K562 (cell line): ENCODE measurements at regions not wholly inside any gene's neighbourhood (a gene's known extent, or its start where the extent isn't known, plus 50 kb on each side); places are given as distances from the start of the nearest gene placed in this dataset.

Experiments used
- ATAC-seq: fragments of 200-7000 bp; cut with Tn5 transposase; 3 replicates; pipeline ENCODE4 v1.9.1; 2020; ENCODE audit warnings: moderate library complexity
- BruUV-seq: library from RNA; stranded (reverse); fragments of 400-500 nt; replicated peaks from 2 replicates; lab custom pipeline; 2021; lab: Mats Ljungman, UMichigan
- CTCF ChIA-PET: fragments of 300-600 bp; formaldehyde crosslinking; extraction: SDS; loops from one replicate; lab custom pipeline; 2021; ENCODE audit warnings: low intra/inter-chr PET ratio; lab: Yijun Ruan, JAX
- POLR2A ChIA-PET: fragments of 300-600, 350-650 bp; sonication (Branson Sonifier 250); formaldehyde crosslinking; extraction: SDS; loops from one replicate; lab custom pipeline; 2021; ENCODE audit warnings: antibody characterized with exemption, inconsistent platforms; lab: Yijun Ruan, JAX
- DNase-seq, 4 experiments: peaks; one replicate each; pipeline versions ENCODE4 v3.0.0 to v3.0.0-alpha.2; 2011 to 2018; ENCODE audit warnings: low spot score in 3 of 4, mixed read lengths in 3 of 4; ENCODE audit errors: extremely low read depth in 1 of 4
- FAIRE-seq: peaks from 2 replicates; lab custom pipeline; 2011; peaks lifted over from hg19 to GRCh38; lab: Jason Lieb, UNC
- H2AFZ ChIP-seq: 2 replicates; pipeline ENCODE4 v1.6.0; 2011; ENCODE audit warnings: low read depth, low read length, control low read depth, inconsistent platforms
- H3K27ac ChIP-seq: fragments of 200-600 bp; 3 replicates; pipeline ENCODE4 v1.8.0; 2011; ENCODE audit warnings: low read depth, mild to moderate bottlenecking, control low read depth, inconsistent platforms, low read length, moderate library complexity, mixed read lengths; ENCODE audit errors: extremely low read depth
- H3K27me3 ChIP-seq, 2 experiments: fragments of 300-600 bp in 1 of 2; 2 replicates in 1 of 2; 3 replicates in 1 of 2; pipeline versions ENCODE4 v1.6.0 to v1.8.0; 2011; ENCODE audit warnings: inconsistent platforms in 2 of 2, low read length in 2 of 2, mild to moderate bottlenecking in 1 of 2, mixed read lengths in 1 of 2, moderate library complexity in 1 of 2; ENCODE audit not compliant: control insufficient read depth in 2 of 2, insufficient read depth in 2 of 2
- H3K36me3 ChIP-seq: fragments of 300-600 bp; 3 replicates; pipeline ENCODE4 v1.8.0; 2011; ENCODE audit warnings: mild to moderate bottlenecking, low read length, inconsistent platforms; ENCODE audit not compliant: control insufficient read depth, insufficient read depth
- H3K4me1 ChIP-seq, 2 experiments: fragments of 200-600 bp in 1 of 2; replicated peaks in 1 of 2; 2 replicates in 1 of 2; 3 replicates in 1 of 2; pipeline versions ENCODE4 v1.5.1 to v1.8.0; 2011; ENCODE audit warnings: inconsistent platforms in 2 of 2, low read length in 2 of 2, mild to moderate bottlenecking in 1 of 2, mixed read lengths in 1 of 2, moderate library complexity in 1 of 2; ENCODE audit not compliant: control insufficient read depth in 2 of 2, insufficient read depth in 2 of 2
- H3K4me2 ChIP-seq: 2 replicates; pipeline ENCODE4 v1.6.1; 2011; ENCODE audit warnings: low read length, control low read depth, inconsistent platforms, mixed read lengths; ENCODE audit not compliant: insufficient read depth
- H3K4me3 ChIP-seq: fragments of 200-600 bp; sonication (generic), shearing (Covaris generic); 2 replicates; pipeline ENCODE4 v1.5.1; 2016; ENCODE audit warnings: control low read depth, inconsistent platforms
- H3K79me2 ChIP-seq: fragments of 200-600 bp; 3 replicates; pipeline ENCODE4 v1.8.0; 2011; ENCODE audit warnings: low read length, inconsistent platforms; ENCODE audit not compliant: control insufficient read depth, insufficient read depth
- H3K9ac ChIP-seq, 2 experiments: 2 replicates each; pipeline versions ENCODE4 v1.6.0 to v1.6.1; 2011; ENCODE audit warnings: low read depth in 2 of 2, low read length in 2 of 2, control low read depth in 1 of 2, inconsistent platforms in 1 of 2, mild to moderate bottlenecking in 1 of 2, mixed read lengths in 1 of 2; ENCODE audit not compliant: insufficient read depth in 1 of 2
- H3K9me1 ChIP-seq: one replicate; pipeline ENCODE4 v1.6.0; 2011; ENCODE audit warnings: inconsistent platforms, mild to moderate bottlenecking, low read length, moderate library complexity; ENCODE audit not compliant: control insufficient read depth, insufficient read depth
- H3K9me3 ChIP-seq: replicated peaks from 2 replicates; pipeline ENCODE4 v1.5.1; 2011; ENCODE audit warnings: low read depth, low read length, inconsistent platforms; ENCODE audit not compliant: control insufficient read depth, insufficient read depth
- H4K20me1 ChIP-seq: replicated peaks from 2 replicates; pipeline ENCODE4 v1.6.1; 2011; ENCODE audit warnings: low read length, inconsistent platforms, mixed read lengths; ENCODE audit not compliant: control insufficient read depth, insufficient read depth
- CTBP1 ChIP-seq: fragments of 450-650 bp; IDR thresholded peaks from 2 replicates; pipeline ENCODE4 v1.6.1; 2016; ENCODE audit warnings: borderline replicate concordance
- FOXM1 ChIP-seq, 2 experiments: fragments of 450-650 bp in 1 of 2; sonication (generic) in 1 of 2; formaldehyde crosslinking in 1 of 2; IDR thresholded peaks; 2 replicates each; pipeline versions ENCODE4 v1.6.1 to v1.9.0; 2017 to 2022; ENCODE audit warnings: low read depth in 2 of 2, mild to moderate bottlenecking in 2 of 2, missing genetic modification reagents in 1 of 2, moderate library complexity in 1 of 2
- HEY1 ChIP-seq: fragments of 250-450 bp; sonication (Bioruptor Pico); IDR thresholded peaks from 2 replicates; pipeline ENCODE4 v1.5.0; 2020; ENCODE audit warnings: mild to moderate bottlenecking, moderate library complexity, borderline replicate concordance
- MAZ ChIP-seq, 2 experiments: fragments of 450-650 bp in 1 of 2; sonication (generic) in 1 of 2; formaldehyde crosslinking; IDR thresholded peaks in 1 of 2; conservative IDR thresholded peaks in 1 of 2; 2 replicates each; pipeline versions ENCODE4 v1.4.0 to v1.5.0; 2020; ENCODE audit warnings: mild to moderate bottlenecking in 1 of 2, missing genetic modification reagents in 1 of 2
- PRDM10 ChIP-seq: fragments of 450-650 bp; IDR thresholded peaks from 2 replicates; pipeline ENCODE4 v1.6.1; 2018; ENCODE audit not compliant: partially characterized antibody
- PYGO2 ChIP-seq: fragments of 450-650 bp; IDR thresholded peaks from 2 replicates; pipeline ENCODE4 v1.6.1; 2016; ENCODE audit warnings: mild to moderate bottlenecking, missing genetic modification characterization, moderate library complexity, missing compliant biosample characterization
- RBFOX2 ChIP-seq: fragments of 200-400 bp; formaldehyde crosslinking; IDR thresholded peaks from 2 replicates; pipeline ENCODE4 v1.6.1; 2017; ENCODE audit warnings: low read depth, mild to moderate bottlenecking, low read length, moderate library complexity
- RBM39 ChIP-seq: fragments of 200-400 bp; formaldehyde crosslinking; optimal IDR thresholded peaks from 2 replicates; pipeline ENCODE3; 2018; ENCODE audit warnings: low read depth, low read length
- SAFB ChIP-seq: fragments of 200-400 bp; formaldehyde crosslinking; IDR thresholded peaks from 2 replicates; pipeline ENCODE4 v1.6.1; 2017; ENCODE audit warnings: low read depth, low read length, borderline replicate concordance
- SRSF9 ChIP-seq: fragments of 200-400 bp; formaldehyde crosslinking; IDR thresholded peaks from 2 replicates; pipeline ENCODE4 v1.6.1; 2017; ENCODE audit warnings: low read depth, low read length, borderline replicate concordance
- ZFP1 ChIP-seq: fragments of 450-650 bp; formaldehyde crosslinking; IDR thresholded peaks from 2 replicates; pipeline ENCODE4 v1.4.0; 2020; ENCODE audit warnings: mild to moderate bottlenecking, mixed read lengths
- ZNF407 ChIP-seq: fragments of 450-650 bp; IDR thresholded peaks from 2 replicates; pipeline ENCODE4 v1.6.1; 2016; ENCODE audit warnings: low read depth
- WGBS: fragments of 100-300 bp; shearing (Covaris generic); methylation state at CpG from one replicate; pipeline ENCODE4 v1.1.6; 2016; ENCODE audit warnings: low coverage, mixed read lengths; ENCODE audit not compliant: insufficient coverage; ENCODE audit errors: missing lambda C conversion rate; 5-methylcytosine and 5-hydroxymethylcytosine counted together
- in situ Hi-C: fragments of 300-500 bp; cut with MboI; formaldehyde crosslinking; loops from 4 replicates; pipeline ENCODE4 v1.15.0; 2018; ENCODE audit warnings: inconsistent platforms, mixed read lengths
- intact Hi-C: fragments of 100-400 bp; cut with micrococcal nuclease; formaldehyde crosslinking; loops from 2 replicates; pipeline ENCODE4 v1.14.2; 2022

GRCh38 chr15:85875756-85876155 is 81.0 kb upstream of the KLHL25 start:
- Histone ChIP-seq H3K4me1 (no peaks in the 10 kb centered on the region), H2AFZ (no peak overlapping the region), H3K9ac (no peak overlapping the region), H3K9me1 (no peaks in the 10 kb centered on the region), H3K79me2 (no peaks in the 10 kb centered on the region), H3K27ac (no peak overlapping the region), H4K20me1 (no peaks in the 10 kb centered on the region), H3K36me3 (no peaks in the 10 kb centered on the region), H3K9me3 (no peaks in the 10 kb centered on the region), H3K27me3 (no peaks in the 10 kb centered on the region), H3K4me2 (no peak overlapping the region), H3K4me3 (no peak overlapping the region)
- in situ Hi-C loops = no loop called here
- ATAC-seq (no peak), FAIRE-seq (no peak), DNase-seq (no peak)
- WGBS = 0% methylated on average over 2 of the region's 2 CpGs
- intact Hi-C loops = no loop called here
- CTCF ChIA-PET = no interaction called here
- POLR2A ChIA-PET = no interaction called here
- no TSS peak for BruUV-seq
- TF ChIP-seq HEY1 (CRISPR knock-in tag) = no peak
- TF ChIP-seq MAZ (CRISPR knock-in tag; conservative IDR thresholded peaks at IDR 0.05 in 1 of 2, IDR thresholded peaks at IDR 0.05 in 1 of 2) = no peak
- TF ChIP-seq RBFOX2 = no peak
- no peak for TF ChIP-seq PYGO2 (tag)
- no peak for TF ChIP-seq ZNF407
- TF ChIP-seq ZFP1 (CRISPR knock-in tag) = no peak
- TF ChIP-seq PRDM10 = no peak
- TF ChIP-seq CTBP1 = no peak
- no peak for TF ChIP-seq RBM39
- TF ChIP-seq SAFB = no peak
- TF ChIP-seq FOXM1 (IDR thresholded peaks at IDR 0.05; ENCODE audit: low read depth) = no peak
- TF ChIP-seq FOXM1 (CRISPR knock-in tag; IDR thresholded peaks at IDR 0.05; ENCODE audit: low read depth) = no peak
- TF ChIP-seq SRSF9 = no peak
